Fibroblast of lung (primary cell): ENCODE measurements at regions not wholly inside any gene's neighbourhood (a gene's known extent, or its start where the extent isn't known, plus 50 kb on each side); places are given as distances from the start of the nearest gene placed in this dataset.

ENCODE experiments used
- DNase-seq, 2 donors: peaks; one replicate each; pipeline versions ENCODE4 v3.0.0 to v3.0.0-alpha.2; 2010; ENCODE audit warnings: low read depth in 2 of 2
- H2AFZ ChIP-seq: 2 replicates; pipeline ENCODE4 v1.5.1; 2012; ENCODE audit warnings: low read length, control low read depth, inconsistent platforms
- H3K27ac ChIP-seq: 2 replicates; pipeline ENCODE4 v1.5.1; 2011; ENCODE audit warnings: low read length, control low read depth; ENCODE audit not compliant: insufficient read depth
- H3K27me3 ChIP-seq: 2 replicates; pipeline ENCODE4 v1.5.1; 2011; ENCODE audit warnings: mild to moderate bottlenecking, low read length; ENCODE audit not compliant: control insufficient read depth, insufficient read depth
- H3K36me3 ChIP-seq: 2 replicates; pipeline ENCODE4 v1.5.1; 2011; ENCODE audit warnings: low read length; ENCODE audit not compliant: control insufficient read depth, insufficient read depth
- H3K4me1 ChIP-seq: 2 replicates; pipeline ENCODE4 v1.5.1; 2011; ENCODE audit warnings: low read length; ENCODE audit not compliant: control insufficient read depth, insufficient read depth; ENCODE audit errors: extremely low read depth
- H3K4me2 ChIP-seq: 2 replicates; pipeline ENCODE4 v1.5.1; 2011; ENCODE audit warnings: low read length, control low read depth; ENCODE audit not compliant: insufficient read depth; ENCODE audit errors: extremely low read depth
- H3K4me3 ChIP-seq, 4 experiments: fragments of 200-600 bp in 1 of 4; sonication (generic) in 1 of 4; replicated peaks in 1 of 4; 2 replicates each; pipeline ENCODE4 v1.5.1; 2011 to 2016; ENCODE audit warnings: low read length in 4 of 4, low read depth in 3 of 4, mild to moderate bottlenecking in 3 of 4, control low read depth in 2 of 4, inconsistent platforms in 1 of 4, mixed read lengths in 1 of 4; ENCODE audit not compliant: insufficient read depth in 1 of 4; ENCODE audit errors: control extremely low read depth in 1 of 4
- H3K79me2 ChIP-seq: 2 replicates; pipeline ENCODE4 v1.5.1; 2012; ENCODE audit warnings: mild to moderate bottlenecking, low read length, inconsistent platforms; ENCODE audit not compliant: control insufficient read depth, insufficient read depth
- H3K9ac ChIP-seq: 2 replicates; pipeline ENCODE4 v1.5.1; 2011; ENCODE audit warnings: mild to moderate bottlenecking, low read length, control low read depth; ENCODE audit not compliant: insufficient read depth
- H3K9me3 ChIP-seq: 2 replicates; pipeline ENCODE4 v1.5.1; 2012; ENCODE audit warnings: low read depth, low read length; ENCODE audit not compliant: control insufficient read depth, insufficient read depth
- H4K20me1 ChIP-seq: 2 replicates; pipeline ENCODE4 v1.5.1; 2011; ENCODE audit warnings: low read length; ENCODE audit not compliant: control insufficient read depth, insufficient read depth; ENCODE audit errors: extremely low read depth
- CTCF ChIP-seq, 2 donors: IDR thresholded peaks in 1 of 2; conservative IDR thresholded peaks in 1 of 2; 1 replicate in 1 of 2; 2 replicates in 1 of 2; pipeline ENCODE4 v1.5.1; 2011 to 2012; ENCODE audit warnings: low read length in 2 of 2, control low read depth in 1 of 2, inconsistent platforms in 1 of 2, low read depth in 1 of 2, mild to moderate bottlenecking in 1 of 2
- EZH2 ChIP-seq: IDR thresholded peaks from 2 replicates; pipeline ENCODE4 v1.5.1; 2012; ENCODE audit warnings: low read length, control low read depth, mild to moderate bottlenecking; ENCODE audit errors: missing control alignments

- Histone ChIP-seq H2AFZ (no peak overlapping the region), H3K36me3 (no peaks in the 10 kb centered on the region), H3K4me3 (no peak overlapping the region), H3K4me1 (no peaks in the 10 kb centered on the region), H3K9me3 (no peaks in the 10 kb centered on the region), H4K20me1 (no peaks in the 10 kb centered on the region), H3K27ac (no peak overlapping the region), H3K27me3 (no peaks in the 10 kb centered on the region), H3K9ac (no peak overlapping the region), H3K4me2 (no peak overlapping the region), H3K79me2 (no peaks in the 10 kb centered on the region)
- no peak for DNase-seq
- TF ChIP-seq CTCF (conservative IDR thresholded peaks at IDR 0.05 in 1 of 2, IDR thresholded peaks at IDR 0.05 in 1 of 2; ENCODE audit: low read depth in 1 of 2, low read length in 2 of 2) (no peak), EZH2 (no peak)
These were observed 79.1 kb upstream of the DYNC1I2 start for GRCh38 chr2:171608168-171608567.

GRCh38 chr2:171610824-171611223 lies 76.4 kb upstream of the DYNC1I2 start:
- Histone ChIP-seq H3K36me3 (no peaks in the 10 kb centered on the region), H3K27ac (no peak overlapping the region), H4K20me1 (no peaks in the 10 kb centered on the region), H3K9ac (no peak overlapping the region), H3K27me3 (no peaks in the 10 kb centered on the region), H3K4me3 (no peak overlapping the region), H3K9me3 (no peaks in the 10 kb centered on the region), H3K4me2 (no peak overlapping the region), H3K79me2 (no peaks in the 10 kb centered on the region), H2AFZ (no peak overlapping the region), H3K4me1 (peaks cover 2% of the 10 kb centered on the region)
- TF ChIP-seq CTCF (conservative IDR thresholded peaks at IDR 0.05 in 1 of 2, IDR thresholded peaks at IDR 0.05 in 1 of 2; ENCODE audit: low read depth in 1 of 2, low read length in 2 of 2) (no peak), EZH2 (no peak)
- DNase-seq = no peak

GRCh38 chr2:171615069-171615468 lies 72.2 kb upstream of the DYNC1I2 start:
- Histone ChIP-seq H3K27me3 (no peaks in the 10 kb centered on the region), H3K4me1 (peaks cover 2% of the 10 kb centered on the region), H4K20me1 (no peaks in the 10 kb centered on the region), H2AFZ (no peak overlapping the region), H3K9me3 (no peaks in the 10 kb centered on the region), H3K79me2 (no peaks in the 10 kb centered on the region), H3K27ac (peak overlapping the region; percentile 43), H3K4me2 (peak overlapping the region; percentile 5), H3K4me3 (no peak overlapping the region), H3K36me3 (no peaks in the 10 kb centered on the region), H3K9ac (no peak overlapping the region)
- peak in 1 of 2 donors; percentile 33 for DNase-seq
- TF ChIP-seq CTCF (conservative IDR thresholded peaks at IDR 0.05 in 1 of 2, IDR thresholded peaks at IDR 0.05 in 1 of 2; ENCODE audit: low read depth in 1 of 2, low read length in 2 of 2) (no peak), EZH2 (no peak)
